ENCODE measurements at regions not wholly inside any gene's neighbourhood (a gene's known extent, or its start where the extent isn't known, plus 50 kb on each side); places are given as distances from the start of the nearest gene placed in this dataset.

GRCh38 chr7:115546790-115547189 lies 483.8 kb downstream of the TFEC start:
- DNase-seq (ENCODE audit: low read depth, low spot score): no peak
- no peak overlapping the region for H3K4me3 ChIP-seq (ENCODE audit: low read depth, low read length)
- ChIA-PET POLR2A (no interaction called here), CTCF (no interaction called here)
- TF ChIP-seq, protein P1, sequence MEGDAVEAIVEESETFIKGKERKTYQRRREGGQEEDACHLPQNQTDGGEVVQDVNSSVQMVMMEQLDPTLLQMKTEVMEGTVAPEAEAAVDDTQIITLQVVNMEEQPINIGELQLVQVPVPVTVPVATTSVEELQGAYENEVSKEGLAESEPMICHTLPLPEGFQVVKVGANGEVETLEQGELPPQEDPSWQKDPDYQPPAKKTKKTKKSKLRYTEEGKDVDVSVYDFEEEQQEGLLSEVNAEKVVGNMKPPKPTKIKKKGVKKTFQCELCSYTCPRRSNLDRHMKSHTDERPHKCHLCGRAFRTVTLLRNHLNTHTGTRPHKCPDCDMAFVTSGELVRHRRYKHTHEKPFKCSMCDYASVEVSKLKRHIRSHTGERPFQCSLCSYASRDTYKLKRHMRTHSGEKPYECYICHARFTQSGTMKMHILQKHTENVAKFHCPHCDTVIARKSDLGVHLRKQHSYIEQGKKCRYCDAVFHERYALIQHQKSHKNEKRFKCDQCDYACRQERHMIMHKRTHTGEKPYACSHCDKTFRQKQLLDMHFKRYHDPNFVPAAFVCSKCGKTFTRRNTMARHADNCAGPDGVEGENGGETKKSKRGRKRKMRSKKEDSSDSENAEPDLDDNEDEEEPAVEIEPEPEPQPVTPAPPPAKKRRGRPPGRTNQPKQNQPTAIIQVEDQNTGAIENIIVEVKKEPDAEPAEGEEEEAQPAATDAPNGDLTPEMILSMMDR (IDR thresholded peaks at IDR 0.05; ENCODE audit: insufficient read depth, low read length, missing control alignments): no peak

DNA sequence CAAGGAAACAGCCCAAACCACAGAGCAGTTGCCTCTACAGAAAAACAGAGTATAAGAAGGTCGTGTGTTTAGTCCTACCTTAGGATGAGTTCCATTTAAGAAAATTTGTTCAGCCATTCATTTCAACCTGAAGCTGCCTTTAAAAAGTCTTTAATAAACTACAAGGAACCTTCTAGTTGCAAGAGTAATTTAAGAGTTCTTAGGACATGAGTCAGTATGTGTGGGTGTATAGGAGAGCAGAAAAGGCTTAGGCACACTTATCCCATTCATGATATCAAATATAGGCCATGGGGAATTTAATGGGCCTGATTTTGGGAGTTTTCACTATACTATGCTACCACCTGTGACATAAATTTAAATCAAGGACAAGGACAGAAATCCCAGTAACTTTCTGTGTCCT lies 496.8 kb downstream of the TFEC start:
- DNase-seq (ENCODE audit: low read depth, low spot score): no peak
- no peak overlapping the region for H3K4me3 ChIP-seq (ENCODE audit: low read depth, low read length)
- CTCF ChIA-PET: no interaction called here
- TF ChIP-seq, protein P1 (IDR thresholded peaks at IDR 0.05; ENCODE audit: insufficient read depth, low read length, missing control alignments): no peak
- POLR2A ChIA-PET: no interaction called here

DNA sequence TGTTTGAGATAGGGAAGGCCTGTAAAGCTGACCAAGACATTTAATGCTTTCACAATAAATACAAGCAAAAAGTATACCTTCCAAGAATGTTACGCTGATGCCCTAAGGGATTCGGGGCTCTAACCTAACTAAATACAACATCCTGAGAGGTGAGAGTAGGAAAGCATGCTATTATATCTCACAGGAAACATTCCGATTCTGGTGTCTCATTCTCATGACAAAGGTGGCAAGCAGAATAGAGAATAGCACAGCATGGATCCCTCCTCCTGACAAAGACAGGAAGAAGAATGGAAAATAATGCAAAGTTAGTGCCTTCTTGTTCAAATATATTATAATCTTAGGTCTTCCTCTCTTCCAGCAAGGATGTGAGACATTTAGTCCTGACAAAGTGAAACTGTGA lies 504.3 kb downstream of the TFEC start:
- no peak overlapping the region for H3K4me3 ChIP-seq (ENCODE audit: low read depth, low read length)
- no peak for DNase-seq (ENCODE audit: low read depth, low spot score)
- TF ChIP-seq, protein P1 (IDR thresholded peaks at IDR 0.05; ENCODE audit: insufficient read depth, low read length, missing control alignments): no peak
- POLR2A ChIA-PET: no interaction called here
- CTCF ChIA-PET: no interaction called here

GRCh38 chr7:115522174-115522573 lies 508.4 kb downstream of the TFEC start:
- DNase-seq (ENCODE audit: low read depth, low spot score): no peak
- TF ChIP-seq, protein P1 (IDR thresholded peaks at IDR 0.05; ENCODE audit: insufficient read depth, low read length, missing control alignments): no peak
- ChIA-PET POLR2A (no interaction called here), CTCF (no interaction called here)
- H3K4me3 ChIP-seq (ENCODE audit: low read depth, low read length): no peak overlapping the region

DNA sequence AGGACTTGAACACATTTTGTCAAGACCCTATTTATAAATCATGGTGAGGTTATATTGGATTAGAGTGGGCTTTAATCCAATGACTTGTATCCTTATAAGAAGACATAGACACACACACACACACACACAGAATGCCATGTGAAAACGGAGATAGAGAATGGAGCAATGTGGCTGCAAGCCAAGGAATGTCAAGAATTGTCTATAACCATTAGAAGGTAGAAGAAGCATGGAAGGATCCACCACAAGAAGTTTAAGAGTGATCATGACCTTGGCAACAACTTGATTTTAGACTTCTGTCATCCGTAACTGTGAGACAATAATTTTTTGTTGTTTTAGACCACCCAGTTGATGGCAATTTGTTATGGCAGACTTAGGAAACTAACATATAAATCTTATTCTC lies 514.2 kb downstream of the TFEC start:
- TF ChIP-seq, protein P1 (IDR thresholded peaks at IDR 0.05; ENCODE audit: insufficient read depth, low read length, missing control alignments): no peak
- ChIA-PET CTCF (no interaction called here), POLR2A (no interaction called here)
- H3K4me3 ChIP-seq (ENCODE audit: low read depth, low read length): no peak overlapping the region
- no peak for DNase-seq (ENCODE audit: low read depth, low spot score)

DNA sequence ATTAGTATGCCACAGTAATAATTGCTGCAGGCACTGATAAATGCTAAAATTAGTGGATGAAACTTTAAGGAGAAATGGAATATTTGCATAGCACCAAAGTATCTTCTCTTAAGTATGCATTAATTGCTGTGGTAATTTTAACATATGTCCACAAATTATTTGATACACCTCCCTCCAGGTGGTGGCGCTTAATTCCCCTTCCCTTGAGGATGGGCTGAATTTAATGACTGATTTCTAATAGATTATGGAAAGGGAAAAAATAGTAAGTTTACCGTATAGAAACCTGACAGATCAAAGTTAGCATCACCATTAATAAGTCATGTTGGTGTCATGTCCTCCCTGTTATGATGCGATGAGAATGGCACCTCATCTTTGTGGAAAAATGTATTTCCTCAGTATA lies 519.2 kb downstream of the TFEC start:
- ChIA-PET CTCF (no interaction called here), POLR2A (no interaction called here)
- TF ChIP-seq, protein P1 (IDR thresholded peaks at IDR 0.05; ENCODE audit: insufficient read depth, low read length, missing control alignments): no peak
- no peak for DNase-seq (ENCODE audit: low read depth, low spot score)
- no peak overlapping the region for H3K4me3 ChIP-seq (ENCODE audit: low read depth, low read length)
